Activated T-cell treated with anti-CD3 and anti-CD28 coated beads for 1 hour (primary cell): ENCODE measurements at regions not wholly inside any gene's neighbourhood (a gene's known extent, or its start where the extent isn't known, plus 50 kb on each side); places are given as distances from the start of the nearest gene placed in this dataset.
"Not testable (repeated sequence)": the region's sequence is repeated elsewhere in the genome, so short reads cannot be mapped to it uniquely, and the experiment has no call there.

ENCODE experiments used
- DNase-seq: peaks from one replicate; pipeline ENCODE4 v3.0.0-alpha.2; 2020; ENCODE audit warnings: low read depth

GRCh38 chr5:14942212-14942611, 70.6 kb upstream of the ANKH start:
- DNase-seq = no peak

- DNase-seq = no peak
Measured at GRCh38 chr5:14937254-14937653, 65.7 kb upstream of the ANKH start.

GRCh38 chr5:14936588-14936987, 65.0 kb upstream of the ANKH start:
- DNase-seq = no peak

- no peak for DNase-seq
Measured at GRCh38 chr5:14935341-14935740, 63.8 kb upstream of the ANKH start.

GRCh38 chr5:14932902-14933469, 61.4 kb upstream of the ANKH start:
- no peak for DNase-seq

GRCh38 chr5:14930486-14930885, 58.9 kb upstream of the ANKH start:
- no peak for DNase-seq

- DNase-seq = no peak
Measured at GRCh38 chr5:14929293-14930065, 57.9 kb upstream of the ANKH start.

GRCh38 chr5:14928661-14929060, 57.1 kb upstream of the ANKH start:
- DNase-seq = no peak

- DNase-seq = no peak
Measured at GRCh38 chr5:14925326-14925725, 53.7 kb upstream of the ANKH start.

- not testable (repeated sequence) for DNase-seq
Measured at GRCh38 chr5:14922952-14923351, 51.4 kb upstream of the ANKH start.

GRCh38 chr5:14922456-14922855, 50.9 kb upstream of the ANKH start:
- no peak for DNase-seq
